NCI-H146 treated with DMSO at 0.1 percent for 48 hours (cell line): ENCODE measurements at regions not wholly inside any gene's neighbourhood (a gene's known extent, or its start where the extent isn't known, plus 50 kb on each side); places are given as distances from the start of the nearest gene placed in this dataset.
"Not testable (repeated sequence)": the region's sequence is repeated elsewhere in the genome, so short reads cannot be mapped to it uniquely, and the experiment has no call there.

Experiments
- DNase-seq: peaks from one replicate; lab custom pipeline; 2025; ENCODE audit not compliant: unreplicated experiment; lab: John Stamatoyannopoulos, UW

DNA sequence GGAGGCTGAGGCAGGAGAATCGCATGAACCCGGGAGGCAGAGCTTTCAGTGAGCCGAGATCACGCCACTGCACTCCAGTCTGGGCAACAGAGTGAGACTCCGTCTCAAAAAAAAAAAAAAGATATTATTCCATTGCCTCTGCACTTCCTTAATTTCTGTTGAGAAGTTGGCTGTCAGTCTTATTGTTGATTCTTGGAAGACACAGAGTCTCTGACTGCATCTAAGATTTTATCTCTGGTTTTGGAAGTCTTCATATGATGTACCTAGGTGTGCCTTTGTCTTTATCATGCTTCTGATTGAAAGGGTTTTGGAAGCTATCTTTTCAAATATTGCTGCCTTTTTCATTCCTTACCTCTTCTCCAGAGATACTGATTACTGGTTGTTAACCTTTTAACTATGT is 160.4 kb downstream of the NPIPB11 start:
- not testable (repeated sequence) for DNase-seq

DNA sequence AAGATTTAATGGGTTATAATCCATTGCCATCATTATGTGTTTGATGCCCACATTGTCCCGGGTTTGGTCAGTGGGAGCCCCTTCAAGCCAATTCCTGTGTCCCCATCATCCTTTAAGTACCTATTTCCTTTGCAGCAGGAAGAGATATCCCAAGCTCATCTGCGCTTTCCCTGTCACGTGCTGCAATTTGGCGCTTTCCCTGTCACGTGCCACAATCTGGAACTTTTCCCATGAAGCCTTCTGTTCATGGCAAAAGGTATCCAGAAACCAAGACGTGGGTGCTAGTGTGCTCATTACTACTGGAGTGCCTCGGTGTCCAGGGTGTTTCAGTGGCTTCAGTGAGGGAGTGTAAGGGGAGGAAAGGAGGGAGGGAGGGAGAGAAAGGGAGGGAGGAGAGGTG is 168.5 kb downstream of the NPIPB11 start:
- no peak for DNase-seq

DNA sequence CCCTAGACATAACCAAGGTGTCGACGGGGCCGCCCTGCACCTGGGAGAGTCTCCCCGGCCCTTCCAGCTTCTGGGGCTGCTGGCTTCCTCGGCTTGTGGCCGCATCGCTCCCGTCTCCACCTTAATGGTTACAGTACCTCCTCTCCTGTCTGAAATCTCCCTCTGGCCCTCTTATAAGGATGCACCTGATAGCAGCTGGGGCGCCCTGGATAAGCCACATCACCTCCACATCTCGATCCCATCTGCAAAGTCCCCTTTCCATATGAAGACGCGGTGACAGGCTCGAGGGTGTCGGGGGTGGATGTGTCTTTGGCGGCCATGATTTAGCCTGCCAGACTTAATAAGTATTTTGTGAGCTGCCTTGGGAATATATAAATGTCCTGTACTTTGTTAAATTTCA is 169.0 kb downstream of the NPIPB11 start:
- DNase-seq = not testable (repeated sequence)

DNA sequence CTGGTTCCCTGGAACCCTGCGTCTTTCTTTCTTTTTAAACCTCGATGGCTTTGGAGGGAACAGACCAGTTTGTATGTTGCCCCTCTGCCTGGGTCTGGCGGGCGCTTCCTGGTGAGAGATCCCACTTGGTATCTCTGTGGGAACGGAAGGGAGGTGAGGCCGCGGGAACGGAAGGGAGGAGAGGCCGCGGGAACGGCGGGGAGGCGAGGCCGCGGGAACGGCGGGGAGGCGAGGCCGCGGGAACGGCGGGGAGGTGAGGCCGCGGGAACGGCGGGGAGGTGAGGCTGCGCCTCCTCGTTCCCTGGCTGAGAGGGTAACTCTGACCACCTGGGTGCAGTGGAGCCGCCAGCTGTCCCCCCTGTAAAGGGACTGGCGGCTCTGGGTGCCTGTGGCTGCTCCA is 169.5 kb downstream of the NPIPB11 start:
- DNase-seq = not testable (repeated sequence)

DNA sequence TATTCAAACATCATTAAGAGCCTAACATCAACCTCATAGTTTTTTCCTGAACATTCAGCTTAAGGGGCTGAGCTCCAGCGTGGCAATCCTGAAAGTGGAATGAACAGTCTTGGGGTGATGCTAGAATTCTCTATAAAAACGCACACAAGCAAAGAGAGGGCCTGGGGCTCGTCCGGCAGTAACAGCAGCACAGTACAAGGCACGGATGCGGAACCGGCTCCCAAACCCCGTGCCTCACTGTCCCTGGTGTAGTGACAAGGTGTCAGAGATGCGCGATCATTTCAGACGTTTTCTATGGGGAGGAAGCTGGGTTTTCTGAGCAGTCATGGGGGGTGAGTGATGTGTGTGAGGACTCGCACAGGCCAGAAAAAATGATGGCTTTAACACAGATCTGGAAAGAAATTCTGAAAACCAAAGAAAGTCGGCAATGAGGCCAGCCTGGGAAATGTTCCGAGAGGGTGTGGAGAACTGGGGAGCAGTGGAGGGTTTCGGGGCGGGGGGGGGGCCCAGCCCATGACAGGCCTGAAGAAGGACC is 170.6 kb downstream of the NPIPB11 start:
- not testable (repeated sequence) for DNase-seq

DNA sequence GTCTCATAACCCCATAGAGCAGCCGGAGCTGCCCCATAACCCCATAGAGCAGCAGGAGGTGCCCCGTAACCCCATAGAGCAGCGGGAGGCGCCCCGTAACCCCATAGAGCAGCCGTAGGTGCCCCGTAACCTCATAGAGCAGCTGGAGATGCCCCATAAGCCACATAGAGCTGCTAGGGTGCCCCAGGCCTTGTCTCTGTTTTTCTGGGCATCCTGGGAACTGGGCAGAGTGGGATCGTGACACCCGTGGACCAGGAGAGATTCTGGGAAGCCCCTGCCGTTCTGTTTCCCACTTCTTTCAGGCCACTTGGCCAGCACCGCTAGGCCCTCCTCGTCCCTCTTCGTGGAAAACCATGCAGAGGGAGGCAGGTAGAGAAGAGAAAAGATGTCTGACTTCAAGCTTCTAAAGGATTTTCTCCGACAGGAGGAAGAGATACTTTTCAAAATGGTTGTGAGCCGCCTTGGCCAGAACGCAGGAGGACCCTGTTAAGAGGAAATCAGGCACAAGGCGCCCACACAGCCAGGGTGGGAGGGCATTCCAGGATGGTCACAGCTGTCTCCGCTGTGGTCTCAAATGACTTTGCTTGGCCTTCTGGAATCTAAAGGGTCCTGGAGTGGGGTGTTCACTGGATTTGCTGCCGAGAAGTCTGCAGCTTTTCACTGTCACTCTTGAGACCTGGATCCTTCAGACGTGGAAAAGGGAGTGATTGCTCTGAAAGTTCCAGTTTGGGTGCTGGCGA is 171.8 kb downstream of the NPIPB11 start:
- not testable (repeated sequence) for DNase-seq

DNA sequence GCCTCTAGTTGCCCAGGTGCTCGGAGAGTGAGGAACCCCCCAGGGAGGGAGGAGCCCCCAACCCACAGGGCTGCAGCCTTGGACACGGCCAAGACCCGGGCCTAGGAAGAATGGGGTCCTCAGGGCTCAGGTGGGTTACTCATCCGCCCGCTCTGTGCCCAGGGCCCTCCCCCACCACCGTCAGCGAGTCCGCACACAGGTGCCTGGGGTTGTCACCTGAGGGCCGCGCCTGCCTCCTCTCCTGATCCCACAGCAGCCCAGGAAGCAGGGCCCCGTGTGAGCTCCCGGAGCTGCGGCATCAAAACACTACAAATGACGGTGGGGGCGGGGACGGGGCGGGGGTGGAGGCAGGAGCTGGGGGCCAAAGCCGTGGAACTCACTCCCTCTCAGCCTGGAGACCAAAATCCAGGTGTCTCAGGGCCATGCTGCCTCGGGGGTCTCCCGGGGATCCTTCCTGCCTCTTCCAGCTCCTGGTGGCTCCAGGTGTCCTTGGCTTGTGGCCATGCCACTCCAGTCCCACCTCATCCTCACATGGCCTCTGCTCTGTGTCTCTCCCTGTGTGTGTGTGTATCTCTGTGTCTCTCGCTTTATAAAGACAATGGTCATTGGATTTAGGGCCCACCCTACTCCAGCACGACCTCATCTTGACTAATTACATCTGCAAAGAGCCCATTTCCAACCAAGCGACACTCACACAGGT is 172.7 kb downstream of the NPIPB11 start:
- not testable (repeated sequence) for DNase-seq

DNA sequence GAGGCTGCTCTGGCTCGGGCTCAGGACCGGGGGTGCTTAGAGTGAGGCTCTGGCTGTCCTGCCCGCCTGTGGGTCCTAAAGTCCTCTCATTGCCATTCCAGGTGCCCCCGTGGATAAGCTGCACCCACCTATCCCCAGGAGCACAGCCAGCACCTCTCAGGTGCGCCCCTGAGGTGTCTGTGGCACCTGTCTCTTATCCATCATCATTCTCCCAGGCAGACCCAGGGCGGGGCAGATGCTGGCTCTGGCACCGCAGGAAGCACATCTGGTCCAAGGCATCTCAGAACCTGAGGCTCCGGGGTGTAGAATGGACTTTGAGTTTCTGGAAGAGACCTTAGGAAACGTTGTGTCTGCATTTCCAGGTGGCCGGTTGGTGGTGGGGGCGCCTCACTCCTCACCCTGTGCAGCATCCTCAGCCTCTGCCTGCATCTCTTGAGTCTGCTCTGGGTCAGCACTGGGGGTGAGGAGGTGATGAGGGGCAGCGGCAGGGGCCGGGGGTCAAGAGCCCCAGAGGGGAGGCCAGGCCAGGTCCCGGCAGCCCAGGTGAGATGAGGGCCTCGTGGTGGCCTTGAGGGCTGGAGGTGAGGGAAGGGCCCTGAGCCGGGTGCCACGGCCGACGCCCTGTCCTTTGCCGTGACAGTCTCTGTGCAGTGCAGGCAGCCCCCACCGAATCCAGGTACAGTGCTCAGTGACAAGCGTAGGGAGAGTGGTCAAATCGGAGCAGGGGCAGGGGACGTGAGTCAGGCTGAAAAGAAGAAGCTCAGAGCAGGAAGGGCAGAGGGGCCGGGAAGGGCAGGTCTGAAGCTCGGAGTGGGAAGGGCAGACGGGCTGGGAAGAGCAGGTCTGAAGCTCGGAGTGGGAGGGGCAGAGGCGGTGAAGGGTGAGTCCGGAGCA is 173.5 kb downstream of the NPIPB11 start:
- DNase-seq = no peak

DNA sequence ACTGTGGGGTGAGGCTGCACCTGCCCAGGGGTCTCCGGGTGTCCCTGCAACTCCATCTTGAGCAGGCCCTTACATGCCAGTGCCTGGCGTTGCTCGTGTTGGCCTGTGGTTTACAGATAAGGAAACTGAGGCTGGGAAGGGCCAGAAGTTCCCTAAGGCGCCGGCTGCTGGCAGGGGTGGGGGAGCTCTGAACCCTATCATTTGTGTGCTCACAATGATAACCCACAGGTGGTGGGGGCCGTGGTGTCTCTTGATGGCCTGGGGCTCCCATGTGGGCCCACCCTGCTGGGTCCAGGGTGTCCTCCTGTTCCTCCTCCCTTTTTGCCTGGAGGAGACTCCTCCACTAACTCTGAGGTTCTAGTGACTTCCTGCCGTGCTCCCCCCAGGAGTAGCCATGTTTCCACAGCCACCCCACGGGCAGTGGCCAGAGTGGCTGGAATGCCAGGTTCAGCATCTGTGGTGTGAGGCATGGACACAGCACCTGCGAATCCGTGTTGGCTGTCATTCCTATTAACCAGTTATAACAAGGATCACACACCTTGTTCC is 174.3 kb downstream of the NPIPB11 start:
- not testable (repeated sequence) for DNase-seq

DNA sequence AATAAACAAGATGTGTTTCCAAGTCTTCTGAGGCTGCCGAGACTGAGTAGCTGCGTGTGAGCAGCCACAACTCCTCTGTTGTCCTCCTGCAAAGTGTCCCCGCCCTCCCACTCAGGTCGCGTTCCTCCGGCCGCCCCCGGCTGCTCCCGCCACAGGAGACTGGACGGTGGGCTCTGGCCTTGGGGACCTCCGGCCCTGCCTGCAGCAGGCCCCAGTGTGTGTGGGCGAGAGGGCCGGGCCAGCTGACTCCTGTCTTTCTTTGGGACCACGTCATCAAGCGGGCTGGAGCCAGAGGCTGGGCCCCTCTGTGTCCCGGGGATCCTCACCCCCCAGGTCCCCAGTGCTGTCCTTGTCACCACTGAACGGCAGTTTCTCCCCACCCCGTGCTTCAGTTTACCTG is 175.3 kb downstream of the NPIPB11 start:
- DNase-seq = no peak

DNA sequence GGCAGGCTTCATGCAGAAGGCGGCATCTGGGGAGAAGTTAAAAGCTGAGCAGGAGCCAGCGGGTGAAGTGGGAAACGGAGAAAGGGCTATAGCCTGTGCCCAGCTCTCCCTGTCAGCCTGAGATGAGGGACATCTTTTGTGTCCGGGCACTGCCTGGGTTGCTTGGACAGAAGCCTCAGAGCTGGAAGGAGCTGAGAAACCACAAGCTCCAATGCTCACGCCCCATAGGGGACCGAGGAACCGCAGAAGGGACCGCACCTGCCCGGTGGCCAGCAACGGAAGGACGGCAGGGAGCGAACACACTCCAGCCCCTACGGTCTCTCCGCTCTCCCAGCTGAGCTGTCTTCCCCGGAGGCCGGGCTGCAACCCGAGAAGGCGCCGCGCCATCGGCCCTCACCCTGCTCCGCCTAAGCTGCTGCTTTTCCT is 175.8 kb downstream of the NPIPB11 start:
- DNase-seq = no peak

DNA sequence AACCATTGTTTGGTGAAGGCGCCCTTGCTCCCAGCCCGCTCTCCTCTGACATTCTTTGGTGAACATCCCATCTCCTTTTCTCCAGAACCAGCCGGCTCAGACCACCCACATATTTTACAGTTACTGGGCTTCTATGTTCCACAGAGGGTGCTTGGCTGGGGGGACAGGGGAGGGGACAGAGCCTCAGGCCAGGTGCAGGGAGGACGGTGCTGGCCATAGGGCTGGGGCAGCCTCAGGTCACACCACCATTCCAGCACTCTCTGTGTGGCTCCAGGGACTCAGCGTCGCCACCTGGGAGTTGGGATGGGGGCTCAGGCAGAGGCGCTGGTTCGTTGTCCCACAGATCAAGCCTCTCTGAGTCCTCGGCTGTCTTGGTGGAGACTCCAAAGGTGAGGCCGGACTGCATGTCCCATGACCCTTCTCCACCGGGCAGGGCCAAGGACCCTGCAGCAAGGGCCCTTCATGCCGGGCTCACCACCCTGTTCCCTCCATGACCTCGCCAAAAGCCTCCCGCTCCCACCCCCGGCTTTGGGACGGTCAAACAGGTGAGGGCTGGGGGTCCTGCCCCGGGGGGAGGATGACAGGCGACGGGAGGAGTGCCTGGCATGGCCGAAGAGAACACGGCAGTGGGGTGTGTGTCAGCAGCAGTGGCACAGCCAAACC is 176.4 kb downstream of the NPIPB11 start:
- DNase-seq = not testable (repeated sequence)

DNA sequence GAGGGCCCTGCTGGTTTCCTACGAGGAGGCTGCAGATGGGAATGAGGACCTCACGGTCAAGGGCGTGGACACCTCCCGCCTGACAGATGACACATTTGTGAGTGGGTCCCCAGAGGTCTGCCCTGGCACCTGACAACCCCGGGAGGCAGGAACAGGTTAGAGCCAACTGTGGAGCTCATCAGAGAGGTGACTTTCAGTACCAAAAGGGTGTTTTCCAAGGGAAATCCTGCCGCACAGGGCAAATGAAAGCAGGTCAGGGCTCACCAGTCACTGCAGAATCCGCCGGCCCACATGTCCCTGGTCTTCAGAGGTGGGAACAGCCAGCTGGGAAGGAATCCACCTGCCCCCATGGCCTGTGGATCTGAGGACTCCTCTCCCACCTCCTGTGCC is 176.9 kb downstream of the NPIPB11 start:
- DNase-seq = not testable (repeated sequence)

DNA sequence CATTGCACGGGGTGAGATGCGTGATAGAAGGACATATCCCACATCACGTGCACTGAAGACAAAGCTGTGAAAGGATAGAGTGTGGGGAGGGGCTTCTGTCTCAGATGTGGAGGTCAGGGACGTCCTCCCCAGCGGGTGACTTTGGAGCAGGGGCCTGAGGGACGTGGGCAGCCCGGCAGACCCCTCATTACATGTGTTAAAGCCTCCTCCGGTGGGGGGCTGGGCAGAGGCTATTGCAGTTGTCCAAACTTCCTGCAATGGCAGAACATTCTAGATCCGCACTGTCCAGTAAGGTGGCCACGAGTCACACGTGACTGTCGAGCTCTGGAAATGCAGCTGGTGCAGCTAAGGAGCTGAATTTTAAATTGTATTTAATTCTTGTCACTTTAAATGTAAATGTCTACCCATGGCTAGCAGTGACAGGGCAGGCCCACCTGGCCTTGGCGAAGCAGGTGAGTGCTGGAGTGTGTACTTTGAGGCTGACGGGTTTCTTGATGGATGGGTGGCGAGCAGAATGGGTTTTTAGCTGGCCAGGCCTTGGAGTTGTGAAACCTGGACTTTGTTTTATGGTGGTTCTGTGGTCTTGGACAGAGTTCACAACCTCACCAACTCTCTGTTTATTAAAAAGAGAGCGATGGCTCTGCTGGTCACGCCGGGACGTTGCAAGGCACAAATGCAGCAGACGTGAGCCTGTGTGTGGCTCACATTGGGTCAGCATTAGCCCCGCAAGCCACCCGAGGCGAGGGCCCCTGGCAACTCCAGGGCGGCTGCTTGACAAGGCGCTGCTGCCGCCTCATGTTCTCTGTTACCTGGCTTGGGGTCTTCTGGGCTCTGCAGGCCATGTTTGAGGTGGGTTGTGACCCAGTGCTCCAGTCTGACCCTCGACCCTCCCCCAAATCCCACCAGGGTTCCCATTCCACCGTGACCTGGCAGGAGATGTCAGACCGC is 177.6 kb downstream of the NPIPB11 start:
- not testable (repeated sequence) for DNase-seq

DNA sequence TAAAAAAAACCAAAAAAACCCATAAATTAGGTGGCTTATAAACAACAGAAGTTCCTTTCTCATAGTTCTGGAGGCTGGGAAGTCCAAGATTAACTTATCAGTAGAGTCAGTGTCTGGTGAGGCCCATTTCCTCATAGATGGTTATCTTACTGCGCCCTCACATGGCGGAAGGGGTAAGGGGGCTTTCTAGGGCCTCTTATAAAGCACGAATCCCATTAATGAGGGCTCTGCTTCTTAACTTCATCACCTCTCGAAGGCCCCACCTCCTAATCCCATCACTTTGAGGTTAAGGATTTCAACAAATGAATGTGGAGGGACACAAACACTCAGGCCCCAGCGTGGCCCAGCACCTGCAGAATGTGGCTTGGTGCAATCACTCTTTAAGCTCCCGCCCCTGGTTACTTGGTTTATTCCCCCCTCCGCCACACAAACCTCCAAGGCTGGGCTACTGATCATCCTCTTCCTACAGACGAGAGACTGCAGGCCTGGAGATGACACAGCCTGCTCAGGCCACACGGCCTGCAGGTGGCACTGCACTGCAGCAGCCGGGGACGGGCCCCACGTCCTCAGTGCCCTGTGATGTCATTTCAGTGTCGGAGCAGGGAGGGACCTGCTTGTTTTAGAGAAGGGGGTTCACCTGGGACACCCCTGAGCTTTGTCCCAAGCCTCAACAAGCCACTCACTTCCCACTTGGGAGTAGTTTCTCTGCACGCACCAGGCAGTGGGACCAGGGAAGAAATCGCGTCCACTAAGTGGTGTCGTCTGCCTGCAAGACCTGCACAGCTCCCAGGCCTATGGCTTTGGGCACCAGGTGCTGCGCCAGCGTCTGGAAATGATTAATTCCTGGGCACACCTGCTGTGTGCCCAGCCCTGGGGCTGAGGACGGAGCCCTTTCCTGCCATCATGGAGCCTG is 178.5 kb downstream of the NPIPB11 start:
- peak; percentile 12 for DNase-seq

DNA sequence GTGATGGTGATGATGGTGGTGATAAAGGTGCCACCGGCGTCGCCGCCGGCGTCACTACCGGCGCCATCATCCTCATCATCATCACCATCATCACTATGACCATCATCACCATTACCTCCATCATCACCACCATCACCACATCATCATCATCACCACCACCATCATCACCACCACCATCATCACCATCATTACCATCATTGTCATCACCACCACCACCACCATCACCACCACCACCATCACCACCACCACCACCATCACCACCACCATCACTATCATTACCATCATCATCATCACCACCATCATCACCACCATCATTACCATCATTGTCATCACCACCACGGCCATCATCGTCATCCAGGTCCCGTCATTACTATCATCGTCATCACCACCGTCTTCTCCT is 179.7 kb downstream of the NPIPB11 start:
- DNase-seq = no peak

DNA sequence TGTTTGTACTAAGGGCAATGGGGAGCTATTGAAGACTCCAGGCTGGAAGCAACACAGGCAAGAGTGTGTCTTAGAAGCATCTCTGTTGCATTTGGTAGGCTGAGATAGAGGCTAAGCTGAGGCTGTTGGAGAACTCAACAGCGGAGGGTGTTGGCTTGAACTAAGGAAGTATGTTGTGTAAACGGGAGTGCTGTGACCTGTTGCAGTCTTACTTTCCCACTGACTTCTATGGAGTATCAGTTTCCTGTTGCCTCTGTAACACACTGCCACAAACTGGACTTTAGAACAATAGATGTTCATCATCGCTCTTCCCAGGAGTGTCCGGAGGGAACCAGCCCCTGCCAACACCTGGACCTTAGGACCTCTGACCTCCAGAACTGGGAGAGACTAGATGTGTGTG is 181.8 kb downstream of the NPIPB11 start:
- DNase-seq = not testable (repeated sequence)

DNA sequence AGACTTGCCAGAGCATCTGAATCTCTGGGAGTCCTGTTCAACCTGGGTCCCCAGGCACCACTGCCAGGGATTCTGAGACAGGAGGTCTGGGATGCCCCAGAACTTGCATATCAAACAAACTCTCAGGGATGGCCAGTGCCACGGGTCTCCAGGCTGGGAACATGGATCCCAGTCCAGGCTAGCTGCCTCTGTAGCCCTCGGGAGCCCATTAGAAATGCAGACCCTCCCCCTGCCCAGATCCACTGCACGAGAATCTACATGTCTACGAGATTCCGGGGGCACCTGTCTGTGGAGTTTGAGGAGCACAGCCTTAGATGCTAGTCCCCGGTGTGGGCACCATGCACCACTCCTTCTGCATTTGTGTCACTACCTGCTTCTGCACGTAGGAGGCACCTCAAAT is 183.9 kb downstream of the NPIPB11 start:
- not testable (repeated sequence) for DNase-seq
